Ecto neural progenitor cell (in vitro differentiated cells): ENCODE measurements at regions not wholly inside any gene's neighbourhood (a gene's known extent, or its start where the extent isn't known, plus 50 kb on each side); places are given as distances from the start of the nearest gene placed in this dataset.

Experiments
- DNase-seq: peaks from one replicate; pipeline ENCODE4 v3.0.0-alpha.2; 2018; ENCODE audit warnings: low spot score

- peak; percentile 11 for DNase-seq
Observed at GRCh38 chr20:40634891-40635290, 54.1 kb downstream of the MAFB start.

DNA sequence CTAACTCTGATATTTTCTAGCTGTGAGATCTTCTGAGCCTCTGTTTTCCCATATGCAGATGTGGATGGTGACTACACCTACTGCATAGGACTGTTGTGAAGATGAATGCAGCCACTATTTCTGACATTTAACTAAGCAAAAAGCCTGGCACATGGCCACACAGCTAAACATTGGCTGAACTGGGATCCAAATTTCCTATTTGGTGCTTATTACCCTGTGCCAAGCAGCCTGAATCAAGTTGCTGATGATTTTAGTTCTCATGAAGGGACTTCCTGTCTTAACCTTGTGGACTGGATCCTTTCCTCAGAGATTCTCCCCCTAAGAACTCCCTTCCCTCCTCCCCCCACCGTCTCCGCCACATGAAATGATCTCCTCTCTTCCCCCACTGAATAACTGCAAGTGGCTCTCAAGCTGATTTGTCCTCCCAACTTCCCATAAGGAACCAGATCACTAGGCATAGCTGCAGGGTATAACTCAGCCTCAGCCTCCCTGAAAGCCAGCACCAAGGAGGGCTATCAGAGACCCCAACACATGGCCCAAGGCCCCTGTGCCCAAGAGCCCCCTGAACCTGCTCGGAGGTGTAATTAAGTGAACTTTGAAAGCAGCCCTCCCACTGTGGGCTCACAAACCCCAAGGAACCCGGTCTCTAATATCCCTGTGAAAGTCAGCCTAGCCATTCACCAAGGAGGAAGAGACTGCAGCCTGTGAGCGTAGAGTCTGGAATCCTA, 55.7 kb downstream of the MAFB start:
- DNase-seq: peak; percentile 23

GRCh38 chr20:40632346-40632976, 56.6 kb downstream of the MAFB start:
- peak; percentile 24 for DNase-seq

DNA sequence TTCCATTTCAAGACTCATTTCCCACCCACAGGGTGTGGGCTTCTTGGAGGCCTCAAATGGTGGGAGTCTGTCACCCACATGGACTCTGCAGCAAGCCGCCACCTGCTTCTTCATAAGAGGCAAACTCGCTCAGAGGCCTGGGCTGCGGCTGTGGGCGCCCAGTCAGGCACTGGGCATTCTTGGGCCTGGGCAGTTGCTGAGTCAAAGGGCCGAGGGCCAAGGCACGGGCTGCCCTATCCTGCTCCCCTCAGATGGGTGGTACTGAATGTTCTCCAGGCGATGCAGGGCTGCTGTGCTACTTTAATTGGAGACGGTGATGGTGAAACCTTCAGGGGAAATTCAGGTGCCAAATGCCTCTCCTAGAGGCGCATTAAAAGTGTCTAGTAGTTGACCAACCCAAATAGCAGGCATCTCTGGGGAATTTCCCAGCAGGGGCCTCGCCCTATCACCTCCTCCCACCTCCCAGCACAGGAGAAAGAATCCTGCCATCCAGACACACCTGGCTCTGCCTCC, 57.9 kb downstream of the MAFB start:
- peak; percentile 37 for DNase-seq

DNA sequence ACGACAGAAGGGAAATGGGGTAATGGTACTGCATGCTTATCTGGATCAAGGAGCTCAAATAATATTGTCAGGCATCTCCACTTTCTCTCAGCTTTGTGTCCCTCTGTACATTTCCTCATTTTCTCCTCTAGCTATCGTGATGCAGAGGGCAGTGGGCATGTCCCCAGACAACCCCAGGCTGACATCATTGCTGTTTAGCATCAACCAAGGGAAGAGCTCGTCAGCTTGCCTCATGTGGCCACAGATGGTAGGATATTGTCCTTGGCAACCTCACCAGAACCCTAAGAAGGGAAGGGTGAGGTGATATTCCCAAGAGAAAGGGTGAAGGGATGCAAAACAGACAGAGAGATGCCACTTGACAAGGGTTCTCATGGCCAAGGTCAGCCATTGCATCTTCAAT, 58.3 kb downstream of the MAFB start:
- peak; percentile 1 for DNase-seq

GRCh38 chr20:40630099-40630498, 58.9 kb downstream of the MAFB start:
- DNase-seq: peak; percentile 8

DNA sequence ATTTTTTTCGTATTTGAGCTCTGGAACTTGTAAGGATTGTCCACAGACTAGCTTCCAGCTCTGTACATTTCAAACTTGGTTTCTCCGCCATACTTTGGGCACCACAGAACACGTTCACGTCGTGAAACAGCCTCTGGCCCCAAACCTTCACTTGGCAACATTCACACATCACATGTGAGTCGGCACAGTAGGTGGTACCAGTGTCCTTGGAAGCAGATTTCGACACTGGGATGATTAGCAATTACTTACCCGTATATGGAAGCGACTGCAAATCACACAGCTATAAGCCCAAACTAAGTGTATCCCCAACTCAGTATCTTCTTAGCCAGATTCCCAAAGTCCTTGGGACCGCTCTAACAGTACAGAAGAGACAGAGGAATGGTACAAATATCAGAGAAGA, 60.2 kb downstream of the MAFB start:
- peak; percentile 32 for DNase-seq

GRCh38 chr20:40619053-40619452, 70.0 kb downstream of the MAFB start:
- peak; percentile 19 for DNase-seq

DNA sequence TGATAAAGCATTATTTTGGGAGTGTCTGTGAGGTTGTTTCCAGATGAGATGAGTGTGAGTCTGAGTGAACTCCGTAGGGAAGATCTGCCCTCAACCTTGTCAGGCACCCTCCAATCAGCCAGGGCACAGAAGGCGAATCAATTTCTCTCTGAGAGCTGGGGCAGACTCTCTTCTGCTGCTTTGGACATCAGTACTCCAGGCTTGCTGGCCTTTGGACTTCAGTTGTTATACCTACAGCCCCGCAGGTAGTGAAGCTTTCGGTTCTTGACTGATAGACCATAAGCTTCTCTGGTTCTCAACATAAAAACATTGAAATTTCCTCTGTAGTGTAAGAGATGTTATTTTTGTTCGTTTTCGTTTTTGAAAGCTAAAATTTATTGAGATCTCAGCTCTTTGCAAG, 71.4 kb downstream of the MAFB start:
- peak; percentile 8 for DNase-seq

- no peak for DNase-seq
Observed at GRCh38 chr20:40612837-40613236, 76.2 kb downstream of the MAFB start.

DNA sequence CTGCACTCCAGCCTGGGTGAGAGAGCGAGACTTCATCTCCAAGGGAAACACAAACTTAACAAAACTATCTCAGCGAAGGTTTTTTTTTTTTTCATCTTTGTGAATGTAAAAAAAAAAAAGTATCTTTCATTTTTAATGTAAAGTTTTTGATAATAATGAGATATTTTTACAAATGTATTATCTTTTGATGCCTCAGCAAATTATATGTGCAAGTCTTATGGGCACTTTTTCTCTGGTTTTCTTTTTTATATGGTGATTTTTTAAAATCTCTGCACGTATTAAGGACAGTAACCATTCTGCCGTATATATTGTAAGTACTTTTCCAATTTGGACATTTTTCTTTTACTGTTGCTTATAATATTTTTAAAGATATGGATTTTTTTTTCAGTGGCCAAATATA, 76.8 kb downstream of the MAFB start:
- DNase-seq: no peak

DNA sequence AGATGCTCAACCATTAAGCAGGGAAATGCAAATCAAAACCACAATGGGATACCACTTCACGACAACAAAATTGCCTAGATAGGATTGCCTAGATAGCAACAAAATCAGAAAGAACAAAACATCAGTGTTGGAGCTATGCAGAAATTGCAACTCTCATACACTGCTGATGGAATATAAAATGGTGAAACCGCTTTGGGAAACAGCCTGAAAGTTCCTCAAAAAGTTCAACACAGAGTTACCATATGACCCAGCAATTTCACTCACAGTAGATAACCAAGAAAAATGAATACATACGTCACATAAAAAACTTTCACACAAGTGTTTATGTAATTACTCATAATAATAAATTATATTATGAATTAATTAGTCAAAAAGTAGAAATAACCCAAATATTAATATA, 78.3 kb downstream of the MAFB start:
- DNase-seq: no peak

- no peak for DNase-seq
Observed at GRCh38 chr20:40607927-40608326, 81.1 kb downstream of the MAFB start.

DNA sequence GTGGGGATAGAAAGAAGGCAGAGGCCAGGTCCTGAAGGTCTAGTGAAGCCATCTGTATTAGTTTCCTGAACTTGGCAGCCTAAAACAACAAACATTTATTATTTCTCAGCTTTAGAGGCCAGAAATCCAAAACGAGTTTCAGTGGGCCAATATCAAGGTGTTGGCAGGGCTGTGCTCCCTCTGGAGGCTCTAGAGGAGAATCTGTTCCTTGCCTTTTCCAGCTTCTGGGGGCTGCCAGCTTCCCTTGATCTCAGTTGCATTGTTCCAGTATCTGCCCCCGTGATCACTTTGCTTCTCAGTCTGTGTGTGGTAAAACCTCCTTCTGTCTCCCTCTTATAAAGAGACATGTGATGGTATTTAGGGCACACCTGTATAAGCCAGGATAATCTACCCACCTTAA, 82.4 kb downstream of the MAFB start:
- peak; percentile 31 for DNase-seq

DNA sequence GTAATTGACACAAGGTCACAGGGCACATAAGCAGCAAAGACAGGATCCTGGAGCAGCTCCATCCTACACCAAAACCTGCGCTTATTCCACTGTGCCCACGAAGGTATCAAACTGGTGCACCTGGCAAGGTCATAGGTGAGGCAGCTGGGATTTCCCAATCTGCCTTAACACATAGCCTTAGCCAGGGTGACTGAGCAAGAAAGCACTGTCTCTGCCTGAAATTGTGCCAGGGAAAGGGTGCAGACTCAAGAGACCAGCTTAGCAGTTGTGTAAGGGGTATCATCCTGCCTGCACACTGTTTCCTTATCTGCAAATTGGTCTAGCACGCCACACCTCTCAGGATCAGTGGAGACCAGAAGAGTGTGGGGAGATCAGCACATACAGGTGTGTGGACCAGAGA, 82.8 kb downstream of the MAFB start:
- peak; percentile 27 for DNase-seq

DNA sequence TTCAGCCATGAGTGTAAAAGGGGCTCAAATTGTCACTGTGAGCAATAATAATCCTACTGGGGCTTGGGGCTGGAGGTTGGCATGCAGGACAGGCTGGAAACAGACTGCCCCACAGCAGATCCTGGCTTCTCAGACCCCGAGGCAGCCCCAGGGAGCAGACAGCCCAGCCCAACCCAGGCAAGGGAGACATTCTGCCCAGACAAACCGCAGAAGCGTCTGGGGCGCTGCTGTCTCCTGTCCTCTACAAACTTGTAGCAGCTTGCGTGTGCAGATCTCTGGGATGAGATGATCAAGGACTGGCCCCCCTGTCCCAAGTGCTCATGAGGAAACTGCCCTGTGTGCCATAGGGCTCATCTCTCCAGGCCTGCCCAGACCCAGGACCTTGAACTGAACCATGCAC, 84.6 kb downstream of the MAFB start:
- peak; percentile 28 for DNase-seq

GRCh38 chr20:40603057-40603651, 85.9 kb downstream of the MAFB start:
- no peak for DNase-seq

- no peak for DNase-seq
Observed at GRCh38 chr20:40602381-40602780, 86.7 kb downstream of the MAFB start.

GRCh38 chr20:40600441-40601219, 88.4 kb downstream of the MAFB start:
- peak; percentile 9 for DNase-seq

- no peak for DNase-seq
Observed at GRCh38 chr20:40599987-40600386, 89.0 kb downstream of the MAFB start.

- peak; percentile 2 for DNase-seq
Observed at GRCh38 chr20:40592941-40593340, 96.1 kb downstream of the MAFB start.

GRCh38 chr20:40591536-40591935, 97.5 kb downstream of the MAFB start:
- peak; percentile 2 for DNase-seq
